NB4 (cell line): ENCODE measurements at regions not wholly inside any gene's neighbourhood (a gene's known extent, or its start where the extent isn't known, plus 50 kb on each side); places are given as distances from the start of the nearest gene placed in this dataset.

ENCODE experiments used
- CTCF ChIP-seq: IDR thresholded peaks from one replicate; pipeline ENCODE4 v1.5.1; 2012; ENCODE audit warnings: low read depth, low read length
- MYC ChIP-seq: IDR thresholded peaks from 2 replicates; pipeline ENCODE4 v1.6.1; 2011; ENCODE audit warnings: low read depth, low read length

GRCh38 chr6:82057846-82058554, 189.5 kb downstream of the IBTK start:
- no peak for TF ChIP-seq CTCF
- TF ChIP-seq MYC, result no peak
